SU-DHL-6 (cell line): ENCODE measurements at regions not wholly inside any gene's neighbourhood (a gene's known extent, or its start where the extent isn't known, plus 50 kb on each side); places are given as distances from the start of the nearest gene placed in this dataset.

ENCODE experiments used
- H2AFZ ChIP-seq: fragments of 200-600 bp; sonication (generic); 2 replicates; pipeline ENCODE4 v1.6.1; 2014; ENCODE audit warnings: low read depth, mild to moderate bottlenecking, moderate library complexity, mixed read lengths, antibody characterized with exemption, low read length; ENCODE audit not compliant: severe bottlenecking
- H3F3A ChIP-seq: fragments of 200-600 bp; shearing (Covaris generic); 2 replicates; pipeline ENCODE4 v1.6.0; 2016; ENCODE audit warnings: antibody characterized with exemption, mild to moderate bottlenecking; ENCODE audit not compliant: insufficient read depth
- H3K27ac ChIP-seq: fragments of 200-600 bp; sonication (generic); 2 replicates; pipeline ENCODE4 v1.5.1; 2016; ENCODE audit warnings: low read depth, mild to moderate bottlenecking, low read length, moderate library complexity, mixed read lengths
- H3K27me3 ChIP-seq: fragments of 200-600 bp; sonication (generic), shearing (Covaris generic); 2 replicates; pipeline ENCODE4 v1.6.0; 2014; ENCODE audit warnings: mild to moderate bottlenecking, low read length
- H3K36me3 ChIP-seq: fragments of 200-600 bp; sonication (generic); 2 replicates; pipeline ENCODE4 v1.6.1; 2014; ENCODE audit warnings: mild to moderate bottlenecking, low read length, mixed read lengths
- H3K4me2 ChIP-seq: fragments of 300-600, 200-600 bp; shearing (Covaris generic), sonication (generic); 2 replicates; pipeline ENCODE4 v1.6.0; 2014; ENCODE audit warnings: low read length, low read depth, mild to moderate bottlenecking; ENCODE audit not compliant: poor library complexity, severe bottlenecking
- H3K4me3 ChIP-seq: fragments of 200-600 bp; sonication (generic); 2 replicates; pipeline ENCODE4 v1.5.1; 2014; ENCODE audit warnings: antibody characterized with exemption, low read length, mild to moderate bottlenecking, mixed read lengths; ENCODE audit not compliant: insufficient read depth, poor library complexity, severe bottlenecking
- H3K79me2 ChIP-seq: fragments of 200-600 bp; sonication (generic); 2 replicates; pipeline ENCODE4 v1.6.1; 2014; ENCODE audit warnings: mild to moderate bottlenecking, low read length, moderate library complexity; ENCODE audit not compliant: insufficient read depth
- H3K9ac ChIP-seq: fragments of 200-600 bp; sonication (generic); 2 replicates; pipeline ENCODE4 v1.7.0; 2014; ENCODE audit warnings: mild to moderate bottlenecking, low read length
- H3K9me2 ChIP-seq: fragments of 200-600 bp; sonication (generic); replicated peaks from 2 replicates; pipeline ENCODE4 v1.6.1; 2014; ENCODE audit warnings: low read length; ENCODE audit not compliant: insufficient read depth
- H3K9me3 ChIP-seq: fragments of 200-600 bp; sonication (generic); 2 replicates; pipeline ENCODE4 v1.6.1; 2014; ENCODE audit warnings: low read length, mixed read lengths; ENCODE audit not compliant: insufficient read depth
- H4K20me1 ChIP-seq: fragments of 200-600 bp; sonication (generic); 2 replicates; pipeline ENCODE4 v1.6.1; 2014; ENCODE audit warnings: low read depth, mild to moderate bottlenecking, antibody characterized with exemption, low read length, moderate library complexity, mixed read lengths
- CTCF ChIP-seq: fragments of 200-600 bp; sonication (generic); IDR thresholded peaks from one replicate; pipeline ENCODE4 v1.5.1; 2017; ENCODE audit warnings: antibody characterized with exemption, mild to moderate bottlenecking, low read length, moderate library complexity; ENCODE audit not compliant: insufficient read depth, poor library complexity, severe bottlenecking
- EZH2phosphoT487 ChIP-seq: fragments of 200-600 bp; sonication (generic), shearing (Covaris generic); conservative IDR thresholded peaks from 2 replicates; pipeline ENCODE4 v1.6.1; 2018; ENCODE audit warnings: mild to moderate bottlenecking, antibody characterized with exemption, low read length, moderate library complexity, mixed read lengths

- Histone ChIP-seq H3F3A (no peaks in the 10 kb centered on the region), H3K36me3 (no peaks in the 10 kb centered on the region), H3K79me2 (no peaks in the 10 kb centered on the region), H3K4me2 (no peak overlapping the region), H3K9ac (no peak overlapping the region), H4K20me1 (no peaks in the 10 kb centered on the region), H3K4me3 (no peak overlapping the region), H3K27ac (no peak overlapping the region), H3K9me2 (no peaks in the 10 kb centered on the region), H3K27me3 (no peaks in the 10 kb centered on the region), H3K9me3 (no peaks in the 10 kb centered on the region), H2AFZ (no peak overlapping the region)
- TF ChIP-seq EZH2phosphoT487: no peak
- TF ChIP-seq CTCF: no peak
Measured at GRCh38 chr10:3689871-3690510, 95.0 kb downstream of the KLF6 start.

GRCh38 chr10:3687510-3688081 is 97.4 kb downstream of the KLF6 start:
- no peak overlapping the region for H3K4me2 ChIP-seq
- no peak overlapping the region for H3K27ac ChIP-seq
- H3F3A ChIP-seq: no peaks in the 10 kb centered on the region
- no peaks in the 10 kb centered on the region for H3K79me2 ChIP-seq
- no peaks in the 10 kb centered on the region for H3K9me3 ChIP-seq
- no peaks in the 10 kb centered on the region for H3K36me3 ChIP-seq
- H3K9me2 ChIP-seq: no peaks in the 10 kb centered on the region
- no peak overlapping the region for H2AFZ ChIP-seq
- no peak overlapping the region for H3K4me3 ChIP-seq
- TF ChIP-seq CTCF (no peak), EZH2phosphoT487 (no peak)
- no peak overlapping the region for H3K9ac ChIP-seq
- H4K20me1 ChIP-seq: no peaks in the 10 kb centered on the region
- H3K27me3 ChIP-seq: no peaks in the 10 kb centered on the region

- Histone ChIP-seq H2AFZ (no peak overlapping the region), H3K4me3 (no peak overlapping the region), H3K4me2 (no peak overlapping the region), H3K9me3 (no peaks in the 10 kb centered on the region), H3F3A (no peaks in the 10 kb centered on the region), H4K20me1 (no peaks in the 10 kb centered on the region), H3K27me3 (no peaks in the 10 kb centered on the region), H3K9me2 (no peaks in the 10 kb centered on the region), H3K9ac (no peak overlapping the region), H3K27ac (no peak overlapping the region), H3K79me2 (no peaks in the 10 kb centered on the region), H3K36me3 (no peaks in the 10 kb centered on the region)
- no peak for TF ChIP-seq CTCF
- TF ChIP-seq EZH2phosphoT487: no peak
Measured at GRCh38 chr10:3685384-3685783, 99.6 kb downstream of the KLF6 start.
